ENCODE measurements at regions not wholly inside any gene's neighbourhood (a gene's known extent, or its start where the extent isn't known, plus 50 kb on each side); places are given as distances from the start of the nearest gene placed in this dataset.

GRCh38 chr5:118247458-118247857 is 740.9 kb downstream of the DTWD2 start:
- H3K4me3 ChIP-seq (ENCODE audit: low read depth, low read length): no peak overlapping the region
- no peak for DNase-seq (ENCODE audit: low read depth)
- TF ChIP-seq, protein P1, sequence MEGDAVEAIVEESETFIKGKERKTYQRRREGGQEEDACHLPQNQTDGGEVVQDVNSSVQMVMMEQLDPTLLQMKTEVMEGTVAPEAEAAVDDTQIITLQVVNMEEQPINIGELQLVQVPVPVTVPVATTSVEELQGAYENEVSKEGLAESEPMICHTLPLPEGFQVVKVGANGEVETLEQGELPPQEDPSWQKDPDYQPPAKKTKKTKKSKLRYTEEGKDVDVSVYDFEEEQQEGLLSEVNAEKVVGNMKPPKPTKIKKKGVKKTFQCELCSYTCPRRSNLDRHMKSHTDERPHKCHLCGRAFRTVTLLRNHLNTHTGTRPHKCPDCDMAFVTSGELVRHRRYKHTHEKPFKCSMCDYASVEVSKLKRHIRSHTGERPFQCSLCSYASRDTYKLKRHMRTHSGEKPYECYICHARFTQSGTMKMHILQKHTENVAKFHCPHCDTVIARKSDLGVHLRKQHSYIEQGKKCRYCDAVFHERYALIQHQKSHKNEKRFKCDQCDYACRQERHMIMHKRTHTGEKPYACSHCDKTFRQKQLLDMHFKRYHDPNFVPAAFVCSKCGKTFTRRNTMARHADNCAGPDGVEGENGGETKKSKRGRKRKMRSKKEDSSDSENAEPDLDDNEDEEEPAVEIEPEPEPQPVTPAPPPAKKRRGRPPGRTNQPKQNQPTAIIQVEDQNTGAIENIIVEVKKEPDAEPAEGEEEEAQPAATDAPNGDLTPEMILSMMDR (IDR thresholded peaks at IDR 0.05; ENCODE audit: low read depth, low read length, missing control alignments): no peak

DNA sequence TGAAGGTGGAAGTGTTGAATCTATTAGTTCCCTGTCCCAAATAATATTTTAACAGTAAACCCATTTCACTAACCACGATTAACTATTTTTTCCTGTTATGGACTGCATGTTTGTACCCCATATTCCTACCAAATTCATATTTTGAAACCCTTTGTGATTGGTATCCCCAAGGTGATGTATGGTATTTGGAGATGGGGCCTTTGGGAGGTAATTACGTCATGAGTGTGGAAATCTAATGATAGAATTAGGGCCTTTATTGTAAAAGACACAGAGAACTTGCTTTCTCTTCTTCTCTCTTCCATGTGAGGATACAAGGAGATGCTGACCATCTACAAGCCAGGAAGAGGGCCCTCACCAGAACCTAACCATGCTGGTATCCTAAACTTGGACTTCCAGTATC is 744.7 kb downstream of the DTWD2 start:
- TF ChIP-seq, protein P1 (IDR thresholded peaks at IDR 0.05; ENCODE audit: low read depth, low read length, missing control alignments): no peak
- no peak for DNase-seq (ENCODE audit: low read depth)
- no peak overlapping the region for H3K4me3 ChIP-seq (ENCODE audit: low read depth, low read length)

DNA sequence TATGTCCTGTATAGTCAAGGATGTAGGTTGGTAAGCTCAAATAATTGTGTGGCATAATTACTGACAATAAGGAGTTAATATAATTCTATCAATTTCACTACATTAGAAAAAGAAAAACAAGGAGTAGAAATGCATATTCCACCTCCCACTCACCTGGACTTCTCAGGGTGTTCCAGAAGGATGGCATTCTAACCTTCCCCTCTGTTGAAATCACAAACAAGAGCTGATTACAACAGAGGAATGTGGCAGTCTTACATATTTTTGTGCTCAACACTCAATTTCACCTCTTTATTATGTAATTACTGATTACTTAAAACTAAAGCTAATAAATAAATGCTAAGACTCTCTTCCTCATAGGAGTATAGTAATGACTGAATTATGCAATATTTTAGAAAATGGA is 745.3 kb downstream of the DTWD2 start:
- no peak overlapping the region for H3K4me3 ChIP-seq (ENCODE audit: low read depth, low read length)
- no peak for DNase-seq (ENCODE audit: low read depth)
- TF ChIP-seq, protein P1 (IDR thresholded peaks at IDR 0.05; ENCODE audit: low read depth, low read length, missing control alignments): no peak

DNA sequence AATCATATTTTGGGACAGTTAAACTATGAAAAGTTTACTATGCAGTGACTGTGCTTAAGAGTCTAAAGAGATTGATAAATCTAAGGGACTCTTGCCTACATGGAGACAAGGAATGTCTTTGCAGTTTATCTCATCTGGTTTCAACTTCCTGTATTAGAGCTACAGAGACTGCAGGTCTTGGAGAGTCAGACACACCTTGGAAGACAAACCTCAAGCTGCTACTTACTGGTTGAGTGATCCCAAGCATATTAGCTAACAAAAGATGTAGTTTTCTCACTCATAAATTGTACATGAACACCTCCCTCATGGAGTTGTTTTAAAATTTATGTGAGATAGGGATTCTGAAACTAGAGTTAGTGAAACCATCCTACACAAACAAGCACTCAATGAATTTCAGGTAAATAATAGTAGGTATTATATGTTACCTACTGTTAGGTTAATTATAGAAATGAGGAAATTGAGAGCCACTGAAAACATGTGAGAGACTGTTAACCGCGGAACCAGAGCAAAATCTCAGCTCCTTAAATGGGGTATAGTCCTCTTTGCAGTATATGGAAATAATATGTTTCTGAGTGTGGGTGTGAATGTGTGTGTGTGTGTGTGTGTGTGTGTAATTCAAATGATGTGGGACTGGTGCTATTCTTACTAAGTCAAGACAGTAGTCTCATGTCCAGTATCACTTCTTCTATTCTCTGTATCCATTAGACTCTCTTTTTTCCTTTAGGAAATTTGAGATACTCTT is 752.1 kb downstream of the DTWD2 start:
- no peak for DNase-seq (ENCODE audit: low read depth)

DNA sequence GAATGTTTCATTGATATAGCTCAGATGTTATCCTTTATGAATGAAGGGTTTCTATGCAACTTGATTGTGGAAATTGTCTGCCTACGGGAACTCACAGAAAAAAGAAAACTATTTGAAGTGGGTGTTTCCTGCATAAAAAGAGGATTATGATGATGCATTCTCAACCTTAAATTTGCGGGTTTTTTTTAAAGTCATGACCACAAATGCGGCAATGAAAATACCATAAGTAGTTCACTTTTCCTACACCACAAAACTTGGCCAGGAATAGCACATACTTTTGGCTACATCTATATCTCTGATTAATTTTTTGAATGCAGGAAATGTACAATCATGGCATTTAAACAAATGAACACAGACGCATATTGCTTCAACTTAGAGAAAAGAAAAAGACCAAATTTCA is 754.7 kb downstream of the DTWD2 start:
- no peak overlapping the region for H3K4me3 ChIP-seq (ENCODE audit: low read depth, low read length)
- DNase-seq (ENCODE audit: low read depth): no peak
- TF ChIP-seq, protein P1 (IDR thresholded peaks at IDR 0.05; ENCODE audit: low read depth, low read length, missing control alignments): no peak

More for the DNA sequence above, 752.1 kb downstream of the DTWD2 start:
- H3K4me3 ChIP-seq (ENCODE audit: low read depth, low read length): no peak overlapping the region
- TF ChIP-seq, protein P1 (IDR thresholded peaks at IDR 0.05; ENCODE audit: low read depth, low read length, missing control alignments): no peak

DNA sequence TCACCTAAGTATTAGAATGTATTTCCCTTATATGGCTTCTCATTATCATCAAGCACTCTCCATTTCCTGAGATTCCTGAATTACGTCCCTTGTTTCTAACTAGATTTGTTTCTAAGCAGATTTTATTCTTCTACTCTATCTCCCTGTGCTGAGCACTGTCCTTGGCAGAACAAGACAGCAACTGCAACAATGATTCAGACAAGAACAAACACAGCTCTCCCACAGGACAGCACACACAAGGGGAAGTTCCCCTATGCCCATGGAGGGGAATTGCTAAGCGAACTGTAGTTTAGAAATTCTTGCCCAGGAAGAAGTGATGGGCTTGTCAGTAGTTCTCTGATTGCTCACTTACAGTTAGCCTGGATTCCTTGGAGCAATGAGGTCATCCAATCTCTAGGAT is 759.9 kb downstream of the DTWD2 start:
- no peak for DNase-seq (ENCODE audit: low read depth)
- TF ChIP-seq, protein P1 (IDR thresholded peaks at IDR 0.05; ENCODE audit: low read depth, low read length, missing control alignments): no peak
- H3K4me3 ChIP-seq (ENCODE audit: low read depth, low read length): no peak overlapping the region

- no peak overlapping the region for H3K4me3 ChIP-seq (ENCODE audit: low read depth, low read length)
- TF ChIP-seq, protein P1 (IDR thresholded peaks at IDR 0.05; ENCODE audit: low read depth, low read length, missing control alignments): no peak
- no peak for DNase-seq (ENCODE audit: low read depth)
These were observed 763.8 kb downstream of the DTWD2 start for GRCh38 chr5:118224546-118224945.
